Fibroblast of pulmonary artery (primary cell): ENCODE measurements at regions not wholly inside any gene's neighbourhood (a gene's known extent, or its start where the extent isn't known, plus 50 kb on each side); places are given as distances from the start of the nearest gene placed in this dataset.

ENCODE experiments used
- DNase-seq: peaks from one replicate; pipeline ENCODE4 v3.0.0-alpha.2; 2010; ENCODE audit warnings: low read depth
- H3K4me3 ChIP-seq: replicated peaks from 2 replicates; pipeline ENCODE4 v1.5.1; 2011; ENCODE audit warnings: low read depth, mild to moderate bottlenecking, control low read depth, low read length, moderate library complexity
- CTCF ChIP-seq: IDR thresholded peaks from 2 replicates; pipeline ENCODE4 v1.5.1; 2011; ENCODE audit warnings: mild to moderate bottlenecking, control low read depth, low read length, inconsistent platforms; ENCODE audit errors: missing control alignments

GRCh38 chr2:59947209-59947608, 606.2 kb downstream of the BCL11A start:
- TF ChIP-seq CTCF: no peak
- no peak overlapping the region for H3K4me3 ChIP-seq
- no peak for DNase-seq

GRCh38 chr2:59939236-59939635, 614.2 kb downstream of the BCL11A start:
- no peak overlapping the region for H3K4me3 ChIP-seq
- no peak for DNase-seq
- no peak for TF ChIP-seq CTCF

- no peak overlapping the region for H3K4me3 ChIP-seq
- TF ChIP-seq CTCF: no peak
- DNase-seq: no peak
Observed at GRCh38 chr2:59938181-59938580, 615.3 kb downstream of the BCL11A start.

GRCh38 chr2:59936048-59936447, 617.4 kb downstream of the BCL11A start:
- no peak for TF ChIP-seq CTCF
- no peak overlapping the region for H3K4me3 ChIP-seq
- no peak for DNase-seq

- DNase-seq: no peak
- no peak overlapping the region for H3K4me3 ChIP-seq
- no peak for TF ChIP-seq CTCF
Observed at GRCh38 chr2:59935005-59935404, 618.4 kb downstream of the BCL11A start.

GRCh38 chr2:59933948-59934347, 619.5 kb downstream of the BCL11A start:
- no peak for TF ChIP-seq CTCF
- no peak overlapping the region for H3K4me3 ChIP-seq
- DNase-seq: no peak

- no peak for TF ChIP-seq CTCF
- no peak overlapping the region for H3K4me3 ChIP-seq
- DNase-seq: no peak
Observed at GRCh38 chr2:59932341-59932740, 621.1 kb downstream of the BCL11A start.
